Fibroblast of mammary gland (primary cell): ENCODE measurements at regions not wholly inside any gene's neighbourhood (a gene's known extent, or its start where the extent isn't known, plus 50 kb on each side); places are given as distances from the start of the nearest gene placed in this dataset.

Experiments used
- DNase-seq: peaks from one replicate; pipeline ENCODE4 v3.0.0-alpha.2; 2010; ENCODE audit warnings: low read depth
- H3K4me3 ChIP-seq: 2 replicates; pipeline ENCODE4 v1.5.1; 2011; ENCODE audit warnings: low read depth, mild to moderate bottlenecking, low read length, moderate library complexity; ENCODE audit not compliant: control insufficient read depth
- TF ChIP-seq, protein P1 (sequence below): conservative IDR thresholded peaks from 2 replicates; pipeline ENCODE4 v1.5.1; 2011; ENCODE audit warnings: low read depth, low read length, inconsistent platforms; ENCODE audit not compliant: control insufficient read depth, insufficient read depth

DNA sequence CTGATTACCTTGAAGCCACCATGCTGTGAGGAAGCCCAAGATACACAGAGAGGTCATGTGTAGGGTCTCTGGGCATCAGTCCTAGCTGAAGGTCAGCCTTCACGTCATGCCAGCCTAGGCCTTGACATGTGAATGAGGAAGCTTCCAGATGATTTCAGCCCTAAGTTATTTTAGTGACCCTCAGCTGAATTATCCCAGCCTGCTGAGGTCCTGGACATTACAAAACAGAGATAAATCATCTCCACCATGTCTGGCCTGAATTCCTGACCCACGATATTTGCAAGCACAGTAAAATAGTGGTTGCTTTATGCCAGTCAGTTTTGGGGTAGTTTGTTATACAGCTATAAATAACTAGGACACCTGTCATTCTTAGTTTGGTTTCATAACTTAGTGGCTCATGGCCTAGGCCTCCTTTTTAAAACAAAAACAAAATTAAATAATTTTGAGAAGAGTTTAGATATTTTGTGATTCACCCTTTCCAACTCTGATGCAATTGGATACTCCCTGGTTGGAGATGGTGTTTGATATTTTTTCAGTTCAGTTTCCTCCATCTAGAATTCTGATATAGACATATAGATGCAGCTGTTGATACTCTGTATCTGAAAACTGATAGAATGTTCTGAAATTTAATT is 571.3 kb upstream of the CLINT1 start:
- peak; percentile 28 for DNase-seq
- H3K4me3 ChIP-seq: no peak overlapping the region
- TF ChIP-seq, protein P1, sequence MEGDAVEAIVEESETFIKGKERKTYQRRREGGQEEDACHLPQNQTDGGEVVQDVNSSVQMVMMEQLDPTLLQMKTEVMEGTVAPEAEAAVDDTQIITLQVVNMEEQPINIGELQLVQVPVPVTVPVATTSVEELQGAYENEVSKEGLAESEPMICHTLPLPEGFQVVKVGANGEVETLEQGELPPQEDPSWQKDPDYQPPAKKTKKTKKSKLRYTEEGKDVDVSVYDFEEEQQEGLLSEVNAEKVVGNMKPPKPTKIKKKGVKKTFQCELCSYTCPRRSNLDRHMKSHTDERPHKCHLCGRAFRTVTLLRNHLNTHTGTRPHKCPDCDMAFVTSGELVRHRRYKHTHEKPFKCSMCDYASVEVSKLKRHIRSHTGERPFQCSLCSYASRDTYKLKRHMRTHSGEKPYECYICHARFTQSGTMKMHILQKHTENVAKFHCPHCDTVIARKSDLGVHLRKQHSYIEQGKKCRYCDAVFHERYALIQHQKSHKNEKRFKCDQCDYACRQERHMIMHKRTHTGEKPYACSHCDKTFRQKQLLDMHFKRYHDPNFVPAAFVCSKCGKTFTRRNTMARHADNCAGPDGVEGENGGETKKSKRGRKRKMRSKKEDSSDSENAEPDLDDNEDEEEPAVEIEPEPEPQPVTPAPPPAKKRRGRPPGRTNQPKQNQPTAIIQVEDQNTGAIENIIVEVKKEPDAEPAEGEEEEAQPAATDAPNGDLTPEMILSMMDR: no peak

DNA sequence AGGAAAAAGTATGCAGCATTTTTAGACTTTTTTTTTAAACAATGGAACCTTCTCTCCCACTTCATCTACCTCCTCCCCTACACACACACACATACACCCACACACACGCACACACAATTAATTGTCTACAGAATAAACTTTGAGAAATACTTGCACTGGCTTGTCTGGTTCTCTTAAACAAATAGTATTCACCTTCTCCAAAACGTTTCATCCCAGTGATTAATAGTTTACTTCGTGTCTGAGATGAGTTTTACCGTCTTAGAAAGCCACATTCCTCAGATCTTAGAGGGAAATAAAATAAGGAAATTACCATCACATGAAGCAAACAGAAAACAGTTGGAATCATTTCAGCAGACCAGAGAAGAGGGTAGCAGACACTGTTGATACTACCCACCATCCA is 570.6 kb upstream of the CLINT1 start:
- H3K4me3 ChIP-seq: no peak overlapping the region
- TF ChIP-seq, protein P1: no peak
- no peak for DNase-seq

- DNase-seq: peak; percentile 48
- no peak overlapping the region for H3K4me3 ChIP-seq
- TF ChIP-seq, protein P1: no peak
These were observed 564.8 kb upstream of the CLINT1 start for GRCh38 chr5:158423623-158424200.

DNA sequence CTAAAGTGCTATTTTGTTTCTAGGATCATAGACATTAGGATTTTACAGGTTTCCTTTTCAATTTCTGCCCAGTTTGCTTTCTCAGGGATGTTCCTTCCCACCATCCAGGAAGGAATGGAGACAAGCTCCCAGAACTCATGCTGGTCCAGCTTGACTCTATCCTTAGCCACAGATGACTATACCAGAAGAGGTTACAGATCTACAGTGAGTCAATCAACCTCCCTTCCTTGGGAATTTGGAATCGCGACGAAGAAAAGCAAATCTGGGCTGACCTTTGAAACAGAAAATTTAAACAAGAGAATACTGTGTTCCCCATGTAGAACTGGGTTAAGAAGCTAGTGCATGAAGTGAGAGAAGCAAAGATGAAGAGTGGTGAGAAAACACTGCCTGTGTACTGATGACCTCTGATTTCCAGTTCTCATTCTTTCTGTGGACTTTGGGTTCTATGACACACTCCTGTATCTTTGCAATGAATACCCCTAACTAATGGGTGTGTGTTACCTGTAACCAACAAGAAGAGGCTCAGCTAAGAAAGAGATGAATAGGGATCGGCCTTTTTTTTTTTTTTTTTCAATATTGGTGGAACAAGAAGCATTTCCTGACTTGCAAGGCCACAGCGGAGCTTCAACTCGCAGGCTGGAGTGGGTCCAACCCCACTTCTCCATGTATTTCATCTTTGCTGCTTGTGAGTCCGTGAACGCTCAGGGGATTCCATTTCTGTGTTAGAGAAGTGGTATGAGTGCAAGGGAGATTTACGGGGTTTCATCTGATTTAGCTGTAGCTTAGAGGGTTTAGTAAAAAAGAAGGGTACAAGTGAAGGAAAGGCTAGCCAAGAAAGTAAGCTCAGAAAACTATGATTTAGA is 563.9 kb upstream of the CLINT1 start:
- H3K4me3 ChIP-seq: no peak overlapping the region
- TF ChIP-seq, protein P1: no peak
- DNase-seq: peak; percentile 28

- TF ChIP-seq, protein P1: no peak
- DNase-seq: no peak
These were observed 562.4 kb upstream of the CLINT1 start for GRCh38 chr5:158421319-158421718.

GRCh38 chr5:158419186-158419585 is 560.2 kb upstream of the CLINT1 start:
- H3K4me3 ChIP-seq: no peak overlapping the region
- no peak for DNase-seq
- TF ChIP-seq, protein P1: no peak

More at GRCh38 chr5:158421319-158421718, 562.4 kb upstream of the CLINT1 start:
- H3K4me3 ChIP-seq: no peak overlapping the region
